ENCODE measurements at regions not wholly inside any gene's neighbourhood (a gene's known extent, or its start where the extent isn't known, plus 50 kb on each side); places are given as distances from the start of the nearest gene placed in this dataset.
"Not testable (repeated sequence)": the region's sequence is repeated elsewhere in the genome, so short reads cannot be mapped to it uniquely, and the experiment has no call there.

- in situ Hi-C loops (cut with MboI; ENCODE audit: low pct_unique_long_range_greater_than_20kb in 2 of 9, low sequenced_read_pairs in 9 of 9, unreplicated experiment in 9 of 9), result no loop called here
Observed at GRCh38 chrX:137771537-137771936, 205.6 kb downstream of the ZIC3 start.

GRCh38 chrX:137792214-137792613 is 226.3 kb downstream of the ZIC3 start:
- 50% methylated on average over 5 of the region's 8 CpGs; no CpG with 5 or more reads in 9 of the 10 experiments for WGBS, 10 experiments
- H3K27ac ChIP-seq, result no peak overlapping the region
- in situ Hi-C loops (cut with MboI; ENCODE audit: low pct_unique_long_range_greater_than_20kb in 2 of 9, low sequenced_read_pairs in 9 of 9, unreplicated experiment in 9 of 9), result no loop called here
- no peak for ATAC-seq (replicated peaks in 6 of 8)
- no peaks in the 10 kb centered on the region for H3K4me1 ChIP-seq (replicated peaks in 1 of 2)
- no peak overlapping the region for H3K4me3 ChIP-seq

More at GRCh38 chrX:137771537-137771936, 205.6 kb downstream of the ZIC3 start:
- H3K4me1 ChIP-seq (replicated peaks in 1 of 2), result no peaks in the 10 kb centered on the region
- no peak overlapping the region for H3K27ac ChIP-seq
- 5 to 90% (median 83%) methylated on average over 1 to 2 of the region's 2 CpGs; no CpG with 5 or more reads in 5 of the 10 experiments for WGBS, 10 experiments
- H3K4me3 ChIP-seq, result no peak overlapping the region
- no peak for ATAC-seq (replicated peaks in 6 of 8)

- 50 to 100% (median 50%) methylated on average over 1 to 2 of the region's 3 CpGs; no CpG with 5 or more reads in 7 of the 10 experiments for WGBS, 10 experiments
- in situ Hi-C loops (cut with MboI; ENCODE audit: low pct_unique_long_range_greater_than_20kb in 2 of 9, low sequenced_read_pairs in 9 of 9, unreplicated experiment in 9 of 9), result not testable (repeated sequence)
Observed at GRCh38 chrX:137797926-137798325, 232.0 kb downstream of the ZIC3 start.

GRCh38 chrX:137823257-137823656 is 257.3 kb downstream of the ZIC3 start:
- no peak overlapping the region for H3K27ac ChIP-seq
- no peak for ATAC-seq (replicated peaks in 6 of 8)
- in situ Hi-C loops (cut with MboI; ENCODE audit: low pct_unique_long_range_greater_than_20kb in 2 of 9, low sequenced_read_pairs in 9 of 9, unreplicated experiment in 9 of 9), result no loop called here
- no peak overlapping the region for H3K4me3 ChIP-seq
- no peaks in the 10 kb centered on the region for H3K4me1 ChIP-seq (replicated peaks in 1 of 2)
- WGBS, 10 experiments, result 8 to 79% (median 14%) methylated on average over 1 of the region's 1 CpG; no CpG with 5 or more reads in 7 of the 10 experiments

More at GRCh38 chrX:137797926-137798325, 232.0 kb downstream of the ZIC3 start:
- not testable (repeated sequence) for ATAC-seq (replicated peaks in 6 of 8); H3K4me1 ChIP-seq (replicated peaks in 1 of 2); H3K27ac ChIP-seq; H3K4me3 ChIP-seq

- in situ Hi-C loops (cut with MboI; ENCODE audit: low pct_unique_long_range_greater_than_20kb in 2 of 9, low sequenced_read_pairs in 9 of 9, unreplicated experiment in 9 of 9), result no loop called here
Observed at GRCh38 chrX:137847376-137847775, 281.4 kb downstream of the ZIC3 start.

GRCh38 chrX:137848266-137848905 is 282.5 kb downstream of the ZIC3 start:
- H3K4me1 ChIP-seq (replicated peaks in 1 of 2), result no peaks in the 10 kb centered on the region
- WGBS, 10 experiments, result 11 to 71% (median 30%) methylated on average over 1 to 9 of the region's 11 CpGs; no CpG with 5 or more reads in 4 of the 10 experiments
- in situ Hi-C loops (cut with MboI; ENCODE audit: low pct_unique_long_range_greater_than_20kb in 2 of 9, low sequenced_read_pairs in 9 of 9, unreplicated experiment in 9 of 9), result no loop called here
- no peak overlapping the region for H3K4me3 ChIP-seq
- no peak for ATAC-seq (replicated peaks in 6 of 8)
- no peak overlapping the region for H3K27ac ChIP-seq

More at GRCh38 chrX:137847376-137847775, 281.4 kb downstream of the ZIC3 start:
- Histone ChIP-seq H3K27ac (no peak overlapping the region), H3K4me1 (replicated peaks in 1 of 2) (no peaks in the 10 kb centered on the region), H3K4me3 (no peak overlapping the region)
- no peak for ATAC-seq (replicated peaks in 6 of 8)
- 0 to 100% (median 58%) methylated on average over 1 to 2 of the region's 2 CpGs; no CpG with 5 or more reads in 6 of the 10 experiments for WGBS, 10 experiments

- Histone ChIP-seq H3K4me1 (replicated peaks in 1 of 2) (no peaks in the 10 kb centered on the region), H3K4me3 (no peak overlapping the region), H3K27ac (no peak overlapping the region)
- in situ Hi-C loops (cut with MboI; ENCODE audit: low pct_unique_long_range_greater_than_20kb in 2 of 9, low sequenced_read_pairs in 9 of 9, unreplicated experiment in 9 of 9), result no loop called here
- ATAC-seq (replicated peaks in 6 of 8), result no peak
- 80% methylated on average over 2 of the region's 2 CpGs; no CpG with 5 or more reads in 9 of the 10 experiments for WGBS, 10 experiments
Observed at GRCh38 chrX:137852502-137852901, 286.6 kb downstream of the ZIC3 start.

- no peak overlapping the region for H3K27ac ChIP-seq
- in situ Hi-C loops (cut with MboI; ENCODE audit: low pct_unique_long_range_greater_than_20kb in 2 of 9, low sequenced_read_pairs in 9 of 9, unreplicated experiment in 9 of 9), result no loop called here
- no peak for ATAC-seq (replicated peaks in 6 of 8)
- no peak overlapping the region for H3K4me3 ChIP-seq
- WGBS, 10 experiments, result 0 to 65% methylated on average over 1 to 2 of the region's 2 CpGs; no CpG with 5 or more reads in 8 of the 10 experiments
- H3K4me1 ChIP-seq (replicated peaks in 1 of 2), result no peaks in the 10 kb centered on the region
Observed at GRCh38 chrX:137855490-137855889, 289.6 kb downstream of the ZIC3 start.

GRCh38 chrX:137858106-137858505 is 292.2 kb downstream of the ZIC3 start:
- WGBS, 10 experiments, result no CpG with 5 or more reads among the region's 3 CpGs
- no peak overlapping the region for H3K27ac ChIP-seq
- in situ Hi-C loops (cut with MboI; ENCODE audit: low pct_unique_long_range_greater_than_20kb in 2 of 9, low sequenced_read_pairs in 9 of 9, unreplicated experiment in 9 of 9), result no loop called here
- H3K4me3 ChIP-seq, result no peak overlapping the region
- no peaks in the 10 kb centered on the region for H3K4me1 ChIP-seq (replicated peaks in 1 of 2)
- no peak for ATAC-seq (replicated peaks in 6 of 8)

GRCh38 chrX:137878401-137878800 is 312.5 kb downstream of the ZIC3 start:
- in situ Hi-C loops (cut with MboI; ENCODE audit: low pct_unique_long_range_greater_than_20kb in 2 of 9, low sequenced_read_pairs in 9 of 9, unreplicated experiment in 9 of 9), result no loop called here
- ATAC-seq (replicated peaks in 6 of 8), result no peak
- H3K27ac ChIP-seq, result no peak overlapping the region

GRCh38 chrX:137882960-137883359 is 317.0 kb downstream of the ZIC3 start:
- Histone ChIP-seq H3K4me3 (no peak overlapping the region), H3K27ac (no peak overlapping the region), H3K4me1 (replicated peaks in 1 of 2) (no peaks in the 10 kb centered on the region)
- ATAC-seq (replicated peaks in 6 of 8), result no peak
- WGBS, 10 experiments, result 0 to 100% (median 25%) methylated on average over 1 to 2 of the region's 2 CpGs; no CpG with 5 or more reads in 6 of the 10 experiments
- in situ Hi-C loops (cut with MboI; ENCODE audit: low pct_unique_long_range_greater_than_20kb in 2 of 9, low sequenced_read_pairs in 9 of 9, unreplicated experiment in 9 of 9), result no loop called here

More at GRCh38 chrX:137878401-137878800, 312.5 kb downstream of the ZIC3 start:
- Histone ChIP-seq H3K4me1 (replicated peaks in 1 of 2) (no peaks in the 10 kb centered on the region), H3K4me3 (no peak overlapping the region)
- WGBS, 10 experiments, result 0 to 100% (median 39%) methylated on average over 1 to 2 of the region's 3 CpGs; no CpG with 5 or more reads in 4 of the 10 experiments

GRCh38 chrX:137884813-137885212 is 318.9 kb downstream of the ZIC3 start:
- H3K4me1 ChIP-seq (replicated peaks in 1 of 2); ATAC-seq (replicated peaks in 6 of 8); H3K4me3 ChIP-seq; in situ Hi-C loops (cut with MboI; ENCODE audit: low pct_unique_long_range_greater_than_20kb in 2 of 9, low sequenced_read_pairs in 9 of 9, unreplicated experiment in 9 of 9); H3K27ac ChIP-seq: not testable (repeated sequence)
- WGBS, 10 experiments, result 11 to 67% methylated on average over 1 of the region's 1 CpG; no CpG with 5 or more reads in 8 of the 10 experiments

- no peak for ATAC-seq (replicated peaks in 6 of 8)
- in situ Hi-C loops (cut with MboI; ENCODE audit: low pct_unique_long_range_greater_than_20kb in 2 of 9, low sequenced_read_pairs in 9 of 9, unreplicated experiment in 9 of 9), result no loop called here
Observed at GRCh38 chrX:137891431-137891830, 325.5 kb downstream of the ZIC3 start.

GRCh38 chrX:137896123-137896522 is 330.2 kb downstream of the ZIC3 start:
- H3K4me1 ChIP-seq (replicated peaks in 1 of 2), result no peaks in the 10 kb centered on the region
- H3K27ac ChIP-seq, result no peak overlapping the region
- H3K4me3 ChIP-seq, result no peak overlapping the region
- ATAC-seq (replicated peaks in 6 of 8), result no peak
- WGBS, 10 experiments, result 0 to 90% (median 43%) methylated on average over 1 to 3 of the region's 3 CpGs; no CpG with 5 or more reads in 5 of the 10 experiments
- in situ Hi-C loops (cut with MboI; ENCODE audit: low pct_unique_long_range_greater_than_20kb in 2 of 9, low sequenced_read_pairs in 9 of 9, unreplicated experiment in 9 of 9), result no loop called here

More at GRCh38 chrX:137891431-137891830, 325.5 kb downstream of the ZIC3 start:
- no peaks in the 10 kb centered on the region for H3K4me1 ChIP-seq (replicated peaks in 1 of 2)
- 0 to 80% (median 45%) methylated on average over 1 to 2 of the region's 3 CpGs; no CpG with 5 or more reads in 7 of the 10 experiments for WGBS, 10 experiments
- H3K27ac ChIP-seq, result no peak overlapping the region
- no peak overlapping the region for H3K4me3 ChIP-seq

Measured in motor neuron (in vitro differentiated cells).